ENCODE measurements at regions not wholly inside any gene's neighbourhood (a gene's known extent, or its start where the extent isn't known, plus 50 kb on each side); places are given as distances from the start of the nearest gene placed in this dataset.
"Not testable (repeated sequence)": the region's sequence is repeated elsewhere in the genome, so short reads cannot be mapped to it uniquely, and the experiment has no call there.

GRCh38 chr6:145132709-145133108 lies 602.6 kb downstream of the EPM2A start:
- DNase-seq (ENCODE audit: low spot score): no peak

- DNase-seq (ENCODE audit: low spot score): no peak
Measured at GRCh38 chr6:145135702-145136101, 599.6 kb downstream of the EPM2A start.

- DNase-seq (ENCODE audit: low spot score): no peak
Measured at GRCh38 chr6:145137425-145137824, 597.9 kb downstream of the EPM2A start.

- no peak for DNase-seq (ENCODE audit: low spot score)
Measured at GRCh38 chr6:145138469-145139139, 596.7 kb downstream of the EPM2A start.

- no peak for DNase-seq (ENCODE audit: low spot score)
Measured at GRCh38 chr6:145139140-145139850, 596.0 kb downstream of the EPM2A start.

- no peak for DNase-seq (ENCODE audit: low spot score)
Measured at GRCh38 chr6:145139895-145140294, 595.4 kb downstream of the EPM2A start.

- no peak for DNase-seq (ENCODE audit: low spot score)
Measured at GRCh38 chr6:145141572-145141971, 593.7 kb downstream of the EPM2A start.

- no peak for DNase-seq (ENCODE audit: low spot score)
Measured at GRCh38 chr6:145142958-145143357, 592.4 kb downstream of the EPM2A start.

GRCh38 chr6:145143379-145143778 lies 591.9 kb downstream of the EPM2A start:
- no peak for DNase-seq (ENCODE audit: low spot score)

GRCh38 chr6:145147559-145147958 lies 587.8 kb downstream of the EPM2A start:
- DNase-seq (ENCODE audit: low spot score): no peak

GRCh38 chr6:145147981-145148749 lies 587.2 kb downstream of the EPM2A start:
- no peak for DNase-seq (ENCODE audit: low spot score)

- no peak for DNase-seq (ENCODE audit: low spot score)
Measured at GRCh38 chr6:145148776-145149175, 586.5 kb downstream of the EPM2A start.

GRCh38 chr6:145151624-145152023 lies 583.7 kb downstream of the EPM2A start:
- no peak for DNase-seq (ENCODE audit: low spot score)

- no peak for DNase-seq (ENCODE audit: low spot score)
Measured at GRCh38 chr6:145153495-145153894, 581.8 kb downstream of the EPM2A start.

- DNase-seq (ENCODE audit: low spot score): no peak
Measured at GRCh38 chr6:145155411-145155810, 579.9 kb downstream of the EPM2A start.

- no peak for DNase-seq (ENCODE audit: low spot score)
Measured at GRCh38 chr6:145155873-145156782, 579.2 kb downstream of the EPM2A start.

- not testable (repeated sequence) for DNase-seq (ENCODE audit: low spot score)
Measured at GRCh38 chr6:145158636-145159035, 576.7 kb downstream of the EPM2A start.

- DNase-seq (ENCODE audit: low spot score): no peak
Measured at GRCh38 chr6:145159921-145160320, 575.4 kb downstream of the EPM2A start.

- DNase-seq (ENCODE audit: low spot score): no peak
Measured at GRCh38 chr6:145161501-145161900, 573.8 kb downstream of the EPM2A start.

GRCh38 chr6:145169726-145170224 lies 565.5 kb downstream of the EPM2A start:
- DNase-seq (ENCODE audit: low spot score): no peak

GRCh38 chr6:145175470-145175869 lies 559.9 kb downstream of the EPM2A start:
- no peak for DNase-seq (ENCODE audit: low spot score)

GRCh38 chr6:145178391-145178790 lies 556.9 kb downstream of the EPM2A start:
- no peak for DNase-seq (ENCODE audit: low spot score)

All from HuH-7.5 (cell line).